GM23338 (cell line): ENCODE measurements at regions not wholly inside any gene's neighbourhood (a gene's known extent, or its start where the extent isn't known, plus 50 kb on each side); places are given as distances from the start of the nearest gene placed in this dataset.

Experiments used
- ATAC-seq: fragments of 200-7000 bp; cut with Tn5 transposase; 3 replicates; pipeline ENCODE4 v1.9.1; 2020
- DNase-seq: peaks from one replicate; pipeline ENCODE4 v3.0.0-alpha.2; 2015; ENCODE audit warnings: low spot score
- H2AFZ ChIP-seq: fragments of 200-600 bp; sonication (generic); 2 replicates; pipeline ENCODE4 v1.8.0; 2016; ENCODE audit warnings: antibody characterized with exemption, mild to moderate bottlenecking, moderate library complexity
- H3F3A ChIP-seq: fragments of 200-600 bp; sonication (generic); replicated peaks from 2 replicates; pipeline ENCODE4 v1.8.0; 2017; ENCODE audit warnings: antibody characterized with exemption, mixed run types, low read depth
- H3K27ac ChIP-seq: fragments of 200-600 bp; sonication (generic); 2 replicates; pipeline ENCODE4 v1.6.1; 2016; ENCODE audit warnings: low read depth
- H3K27me3 ChIP-seq: fragments of 200-600 bp; sonication (generic); 2 replicates; pipeline ENCODE4 v1.8.0; 2016; ENCODE audit warnings: mild to moderate bottlenecking, mixed run types, moderate library complexity; ENCODE audit not compliant: insufficient read depth
- H3K36me3 ChIP-seq: fragments of 200-600 bp; sonication (generic); 2 replicates; pipeline ENCODE4 v1.8.0; 2016; ENCODE audit warnings: mild to moderate bottlenecking; ENCODE audit not compliant: insufficient read depth
- H3K4me1 ChIP-seq: fragments of 200-600 bp; sonication (generic); 2 replicates; pipeline ENCODE4 v1.8.0; 2016; ENCODE audit warnings: mild to moderate bottlenecking, moderate library complexity; ENCODE audit not compliant: insufficient read depth
- H3K4me2 ChIP-seq: fragments of 200-600 bp; sonication (generic); 2 replicates; pipeline ENCODE4 v1.7.1; 2017; ENCODE audit warnings: mixed run types
- H3K4me3 ChIP-seq: fragments of 200-600 bp; sonication (generic); 2 replicates; pipeline ENCODE4 v1.6.1; 2016; ENCODE audit warnings: mixed run types
- H3K79me2 ChIP-seq: fragments of 200-600 bp; sonication (generic); replicated peaks from 2 replicates; pipeline ENCODE4 v1.8.0; 2017; ENCODE audit warnings: mild to moderate bottlenecking; ENCODE audit not compliant: insufficient read depth
- H3K9me2 ChIP-seq: fragments of 200-600 bp; sonication (generic); 2 replicates; pipeline ENCODE4 v1.8.0; 2017; ENCODE audit not compliant: insufficient read depth
- H4K20me1 ChIP-seq: fragments of 200-600 bp; sonication (generic); replicated peaks from 2 replicates; pipeline ENCODE4 v1.8.0; 2017; ENCODE audit warnings: mild to moderate bottlenecking; ENCODE audit not compliant: insufficient read depth
- H3K27ac Mint-ChIP-seq: 2 replicates; pipeline ENCODE4 v1.8.0; 2020; ENCODE audit warnings: inconsistent platforms, mild to moderate bottlenecking, moderate library complexity, mixed read lengths
- H3K27me3 Mint-ChIP-seq: 3 replicates; pipeline ENCODE4 v1.8.0; 2022; ENCODE audit warnings: low read depth, mild to moderate bottlenecking, moderate library complexity, mixed read lengths, inconsistent platforms; ENCODE audit not compliant: insufficient read depth, poor library complexity
- H3K36me3 Mint-ChIP-seq: 3 replicates; pipeline ENCODE4 v1.8.0; 2021; ENCODE audit warnings: low read depth, mild to moderate bottlenecking, inconsistent platforms, moderate library complexity, mixed read lengths
- H3K4me1 Mint-ChIP-seq: 3 replicates; pipeline ENCODE4 v1.8.0; 2020; ENCODE audit warnings: mild to moderate bottlenecking, inconsistent platforms, mixed read lengths
- H3K4me3 Mint-ChIP-seq: 3 replicates; pipeline ENCODE4 v1.8.0; 2021; ENCODE audit warnings: moderate library complexity, mild to moderate bottlenecking, inconsistent platforms, mixed read lengths
- H3K9me3 Mint-ChIP-seq: 3 replicates; pipeline ENCODE4 v1.8.0; 2020; ENCODE audit warnings: moderate library complexity, mild to moderate bottlenecking, inconsistent platforms, mixed read lengths
- CREB1 ChIP-seq: fragments of 250-450 bp; sonication (Bioruptor Pico); IDR thresholded peaks from 2 replicates; pipeline ENCODE4 v1.5.0; 2020; ENCODE audit warnings: low read depth, mild to moderate bottlenecking, moderate library complexity
- JUNB ChIP-seq: IDR thresholded peaks from one replicate; pipeline ENCODE4 v1.6.1; 2016; ENCODE audit warnings: antibody characterized with exemption; ENCODE audit not compliant: unreplicated experiment
- POLR2AphosphoS5 ChIP-seq: IDR thresholded peaks from 2 replicates; pipeline ENCODE4 v1.6.1; 2016; ENCODE audit warnings: antibody characterized with exemption, low read depth
- STAT1 ChIP-seq: IDR thresholded peaks from one replicate; pipeline ENCODE4 v1.6.1; 2016; ENCODE audit warnings: antibody characterized with exemption; ENCODE audit not compliant: unreplicated experiment
- ZNF114 ChIP-seq: fragments of 250-450 bp; sonication (Bioruptor Pico); IDR thresholded peaks from 2 replicates; pipeline ENCODE4 v1.5.0; 2020; ENCODE audit warnings: mild to moderate bottlenecking, moderate library complexity
- ZNF331 ChIP-seq: fragments of 250-450 bp; sonication (Bioruptor Pico); IDR thresholded peaks from 2 replicates; pipeline ENCODE4 v1.5.0; 2020; ENCODE audit warnings: low read depth, mild to moderate bottlenecking, moderate library complexity
- TF ChIP-seq, protein P1 (sequence below): fragments of 250-450 bp; sonication (Bioruptor Pico); IDR thresholded peaks from 2 replicates; pipeline ENCODE4 v1.5.0; 2020; ENCODE audit warnings: mild to moderate bottlenecking, moderate library complexity
- TF ChIP-seq, protein P2 (sequence below): IDR thresholded peaks from one replicate; pipeline ENCODE4 v1.6.1; 2018; ENCODE audit warnings: antibody characterized with exemption; ENCODE audit not compliant: unreplicated experiment
- TF ChIP-seq, protein P3 (sequence below): IDR thresholded peaks from 2 replicates; pipeline ENCODE4 v1.6.1; 2016; ENCODE audit warnings: antibody characterized with exemption
- TF ChIP-seq, protein P4 (sequence below), 2 experiments: fragments of 200-600 bp in 1 of 2; sonication (generic) in 1 of 2; conservative IDR thresholded peaks; 2 replicates each; pipeline versions ENCODE4 v1.5.1 to v1.6.1; 2016 to 2017; ENCODE audit warnings: antibody characterized with exemption in 2 of 2, low read depth in 2 of 2, mild to moderate bottlenecking in 2 of 2, moderate library complexity in 1 of 2

DNA sequence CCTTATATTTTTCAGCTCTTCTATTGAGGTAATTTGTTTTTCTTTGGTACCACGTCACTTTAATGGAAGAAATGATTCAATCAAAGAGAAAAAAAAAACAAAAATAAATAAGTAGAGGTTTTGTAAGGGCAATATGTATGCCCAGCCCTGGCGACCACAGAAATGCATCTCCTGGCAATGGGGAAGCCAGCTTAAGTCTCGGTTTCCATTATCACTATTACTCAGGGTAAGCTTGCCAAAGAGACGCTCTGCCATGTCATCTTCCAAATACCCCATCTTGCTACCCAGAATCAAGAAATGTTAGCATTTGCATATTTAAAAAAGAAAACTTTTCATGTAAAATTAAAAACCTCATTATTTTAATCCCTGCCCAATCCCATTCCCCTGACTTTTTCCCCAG is 68.8 kb downstream of the FAM47C start:
- TF ChIP-seq CREB1 (CRISPR knock-in tag) (no peak), ZNF331 (CRISPR knock-in tag) (no peak), ZNF114 (CRISPR knock-in tag) (no peak), JUNB (no peak), STAT1 (no peak), POLR2AphosphoS5 (no peak)
- TF ChIP-seq, protein P1, sequence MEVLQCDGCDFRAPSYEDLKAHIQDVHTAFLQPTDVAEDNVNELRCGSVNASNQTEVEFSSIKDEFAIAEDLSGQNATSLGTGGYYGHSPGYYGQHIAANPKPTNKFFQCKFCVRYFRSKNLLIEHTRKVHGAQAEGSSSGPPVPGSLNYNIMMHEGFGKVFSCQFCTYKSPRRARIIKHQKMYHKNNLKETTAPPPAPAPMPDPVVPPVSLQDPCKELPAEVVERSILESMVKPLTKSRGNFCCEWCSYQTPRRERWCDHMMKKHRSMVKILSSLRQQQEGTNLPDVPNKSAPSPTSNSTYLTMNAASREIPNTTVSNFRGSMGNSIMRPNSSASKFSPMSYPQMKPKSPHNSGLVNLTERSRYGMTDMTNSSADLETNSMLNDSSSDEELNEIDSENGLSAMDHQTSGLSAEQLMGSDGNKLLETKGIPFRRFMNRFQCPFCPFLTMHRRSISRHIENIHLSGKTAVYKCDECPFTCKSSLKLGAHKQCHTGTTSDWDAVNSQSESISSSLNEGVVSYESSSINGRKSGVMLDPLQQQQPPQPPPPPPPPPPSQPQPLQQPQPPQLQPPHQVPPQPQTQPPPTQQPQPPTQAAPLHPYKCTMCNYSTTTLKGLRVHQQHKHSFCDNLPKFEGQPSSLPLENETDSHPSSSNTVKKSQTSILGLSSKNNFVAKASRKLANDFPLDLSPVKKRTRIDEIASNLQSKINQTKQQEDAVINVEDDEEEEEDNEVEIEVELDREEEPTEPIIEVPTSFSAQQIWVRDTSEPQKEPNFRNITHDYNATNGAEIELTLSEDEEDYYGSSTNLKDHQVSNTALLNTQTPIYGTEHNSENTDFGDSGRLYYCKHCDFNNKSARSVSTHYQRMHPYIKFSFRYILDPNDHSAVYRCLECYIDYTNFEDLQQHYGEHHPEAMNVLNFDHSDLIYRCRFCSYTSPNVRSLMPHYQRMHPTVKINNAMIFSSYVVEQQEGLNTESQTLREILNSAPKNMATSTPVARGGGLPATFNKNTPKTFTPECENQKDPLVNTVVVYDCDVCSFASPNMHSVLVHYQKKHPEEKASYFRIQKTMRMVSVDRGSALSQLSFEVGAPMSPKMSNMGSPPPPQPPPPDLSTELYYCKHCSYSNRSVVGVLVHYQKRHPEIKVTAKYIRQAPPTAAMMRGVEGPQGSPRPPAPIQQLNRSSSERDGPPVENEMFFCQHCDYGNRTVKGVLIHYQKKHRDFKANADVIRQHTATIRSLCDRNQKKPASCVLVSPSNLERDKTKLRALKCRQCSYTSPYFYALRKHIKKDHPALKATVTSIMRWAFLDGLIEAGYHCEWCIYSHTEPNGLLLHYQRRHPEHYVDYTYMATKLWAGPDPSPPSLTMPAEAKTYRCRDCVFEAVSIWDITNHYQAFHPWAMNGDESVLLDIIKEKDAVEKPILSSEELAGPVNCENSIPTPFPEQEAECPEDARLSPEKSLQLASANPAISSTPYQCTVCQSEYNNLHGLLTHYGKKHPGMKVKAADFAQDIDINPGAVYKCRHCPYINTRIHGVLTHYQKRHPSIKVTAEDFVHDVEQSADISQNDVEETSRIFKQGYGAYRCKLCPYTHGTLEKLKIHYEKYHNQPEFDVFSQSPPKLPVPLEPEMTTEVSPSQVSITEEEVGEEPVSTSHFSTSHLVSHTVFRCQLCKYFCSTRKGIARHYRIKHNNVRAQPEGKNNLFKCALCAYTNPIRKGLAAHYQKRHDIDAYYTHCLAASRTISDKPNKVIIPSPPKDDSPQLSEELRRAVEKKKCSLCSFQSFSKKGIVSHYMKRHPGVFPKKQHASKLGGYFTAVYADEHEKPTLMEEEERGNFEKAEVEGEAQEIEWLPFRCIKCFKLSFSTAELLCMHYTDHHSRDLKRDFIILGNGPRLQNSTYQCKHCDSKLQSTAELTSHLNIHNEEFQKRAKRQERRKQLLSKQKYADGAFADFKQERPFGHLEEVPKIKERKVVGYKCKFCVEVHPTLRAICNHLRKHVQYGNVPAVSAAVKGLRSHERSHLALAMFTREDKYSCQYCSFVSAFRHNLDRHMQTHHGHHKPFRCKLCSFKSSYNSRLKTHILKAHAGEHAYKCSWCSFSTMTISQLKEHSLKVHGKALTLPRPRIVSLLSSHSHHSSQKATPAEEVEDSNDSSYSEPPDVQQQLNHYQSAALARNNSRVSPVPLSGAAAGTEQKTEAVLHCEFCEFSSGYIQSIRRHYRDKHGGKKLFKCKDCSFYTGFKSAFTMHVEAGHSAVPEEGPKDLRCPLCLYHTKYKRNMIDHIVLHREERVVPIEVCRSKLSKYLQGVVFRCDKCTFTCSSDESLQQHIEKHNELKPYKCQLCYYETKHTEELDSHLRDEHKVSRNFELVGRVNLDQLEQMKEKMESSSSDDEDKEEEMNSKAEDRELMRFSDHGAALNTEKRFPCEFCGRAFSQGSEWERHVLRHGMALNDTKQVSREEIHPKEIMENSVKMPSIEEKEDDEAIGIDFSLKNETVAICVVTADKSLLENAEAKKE, result no peak
- TF ChIP-seq, protein P2, sequence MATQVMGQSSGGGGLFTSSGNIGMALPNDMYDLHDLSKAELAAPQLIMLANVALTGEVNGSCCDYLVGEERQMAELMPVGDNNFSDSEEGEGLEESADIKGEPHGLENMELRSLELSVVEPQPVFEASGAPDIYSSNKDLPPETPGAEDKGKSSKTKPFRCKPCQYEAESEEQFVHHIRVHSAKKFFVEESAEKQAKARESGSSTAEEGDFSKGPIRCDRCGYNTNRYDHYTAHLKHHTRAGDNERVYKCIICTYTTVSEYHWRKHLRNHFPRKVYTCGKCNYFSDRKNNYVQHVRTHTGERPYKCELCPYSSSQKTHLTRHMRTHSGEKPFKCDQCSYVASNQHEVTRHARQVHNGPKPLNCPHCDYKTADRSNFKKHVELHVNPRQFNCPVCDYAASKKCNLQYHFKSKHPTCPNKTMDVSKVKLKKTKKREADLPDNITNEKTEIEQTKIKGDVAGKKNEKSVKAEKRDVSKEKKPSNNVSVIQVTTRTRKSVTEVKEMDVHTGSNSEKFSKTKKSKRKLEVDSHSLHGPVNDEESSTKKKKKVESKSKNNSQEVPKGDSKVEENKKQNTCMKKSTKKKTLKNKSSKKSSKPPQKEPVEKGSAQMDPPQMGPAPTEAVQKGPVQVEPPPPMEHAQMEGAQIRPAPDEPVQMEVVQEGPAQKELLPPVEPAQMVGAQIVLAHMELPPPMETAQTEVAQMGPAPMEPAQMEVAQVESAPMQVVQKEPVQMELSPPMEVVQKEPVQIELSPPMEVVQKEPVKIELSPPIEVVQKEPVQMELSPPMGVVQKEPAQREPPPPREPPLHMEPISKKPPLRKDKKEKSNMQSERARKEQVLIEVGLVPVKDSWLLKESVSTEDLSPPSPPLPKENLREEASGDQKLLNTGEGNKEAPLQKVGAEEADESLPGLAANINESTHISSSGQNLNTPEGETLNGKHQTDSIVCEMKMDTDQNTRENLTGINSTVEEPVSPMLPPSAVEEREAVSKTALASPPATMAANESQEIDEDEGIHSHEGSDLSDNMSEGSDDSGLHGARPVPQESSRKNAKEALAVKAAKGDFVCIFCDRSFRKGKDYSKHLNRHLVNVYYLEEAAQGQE, result no peak
- TF ChIP-seq, protein P3, sequence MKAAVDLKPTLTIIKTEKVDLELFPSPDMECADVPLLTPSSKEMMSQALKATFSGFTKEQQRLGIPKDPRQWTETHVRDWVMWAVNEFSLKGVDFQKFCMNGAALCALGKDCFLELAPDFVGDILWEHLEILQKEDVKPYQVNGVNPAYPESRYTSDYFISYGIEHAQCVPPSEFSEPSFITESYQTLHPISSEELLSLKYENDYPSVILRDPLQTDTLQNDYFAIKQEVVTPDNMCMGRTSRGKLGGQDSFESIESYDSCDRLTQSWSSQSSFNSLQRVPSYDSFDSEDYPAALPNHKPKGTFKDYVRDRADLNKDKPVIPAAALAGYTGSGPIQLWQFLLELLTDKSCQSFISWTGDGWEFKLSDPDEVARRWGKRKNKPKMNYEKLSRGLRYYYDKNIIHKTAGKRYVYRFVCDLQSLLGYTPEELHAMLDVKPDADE, result no peak
- TF ChIP-seq, protein P4, sequence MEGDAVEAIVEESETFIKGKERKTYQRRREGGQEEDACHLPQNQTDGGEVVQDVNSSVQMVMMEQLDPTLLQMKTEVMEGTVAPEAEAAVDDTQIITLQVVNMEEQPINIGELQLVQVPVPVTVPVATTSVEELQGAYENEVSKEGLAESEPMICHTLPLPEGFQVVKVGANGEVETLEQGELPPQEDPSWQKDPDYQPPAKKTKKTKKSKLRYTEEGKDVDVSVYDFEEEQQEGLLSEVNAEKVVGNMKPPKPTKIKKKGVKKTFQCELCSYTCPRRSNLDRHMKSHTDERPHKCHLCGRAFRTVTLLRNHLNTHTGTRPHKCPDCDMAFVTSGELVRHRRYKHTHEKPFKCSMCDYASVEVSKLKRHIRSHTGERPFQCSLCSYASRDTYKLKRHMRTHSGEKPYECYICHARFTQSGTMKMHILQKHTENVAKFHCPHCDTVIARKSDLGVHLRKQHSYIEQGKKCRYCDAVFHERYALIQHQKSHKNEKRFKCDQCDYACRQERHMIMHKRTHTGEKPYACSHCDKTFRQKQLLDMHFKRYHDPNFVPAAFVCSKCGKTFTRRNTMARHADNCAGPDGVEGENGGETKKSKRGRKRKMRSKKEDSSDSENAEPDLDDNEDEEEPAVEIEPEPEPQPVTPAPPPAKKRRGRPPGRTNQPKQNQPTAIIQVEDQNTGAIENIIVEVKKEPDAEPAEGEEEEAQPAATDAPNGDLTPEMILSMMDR (conservative IDR thresholded peaks at IDR 0.05; ENCODE audit: low read depth in 2 of 2), result no peak

More for the DNA sequence above, 68.8 kb downstream of the FAM47C start:
- no peaks in the 10 kb centered on the region for H3K9me3 Mint-ChIP-seq
- no peaks in the 10 kb centered on the region for H3K36me3 Mint-ChIP-seq
- Histone ChIP-seq H3F3A (no peaks in the 10 kb centered on the region), H3K36me3 (no peaks in the 10 kb centered on the region), H3K27ac (no peak overlapping the region), H3K9me2 (no peaks in the 10 kb centered on the region), H3K4me3 (no peak overlapping the region), H3K79me2 (no peaks in the 10 kb centered on the region), H2AFZ (no peak overlapping the region), H4K20me1 (no peaks in the 10 kb centered on the region), H3K4me1 (no peaks in the 10 kb centered on the region), H3K27me3 (no peaks in the 10 kb centered on the region), H3K4me2 (no peak overlapping the region)
- no peak overlapping the region for H3K27ac Mint-ChIP-seq
- no peaks in the 10 kb centered on the region for H3K27me3 Mint-ChIP-seq
- DNase-seq (no peak), ATAC-seq (no peak)
- H3K4me1 Mint-ChIP-seq, result no peaks in the 10 kb centered on the region
- no peak overlapping the region for H3K4me3 Mint-ChIP-seq
